MM.1S (cell line): ENCODE measurements at regions not wholly inside any gene's neighbourhood (a gene's known extent, or its start where the extent isn't known, plus 50 kb on each side); places are given as distances from the start of the nearest gene placed in this dataset.

ENCODE experiments used
- DNase-seq: peaks from one replicate; pipeline ENCODE4 v3.0.0-alpha.2; 2015
- H2AFZ ChIP-seq: fragments of 300-600 bp; sonication (generic); 2 replicates; pipeline ENCODE4 v1.6.0; 2016; ENCODE audit warnings: antibody characterized with exemption, low read length
- H3F3A ChIP-seq: fragments of 300-600 bp; sonication (generic); 2 replicates; pipeline ENCODE4 v1.6.1; 2016; ENCODE audit warnings: mild to moderate bottlenecking, antibody characterized with exemption, low read length, moderate library complexity, mixed read lengths; ENCODE audit not compliant: insufficient read depth
- H3K27ac ChIP-seq: fragments of 300-600 bp; sonication (generic); 2 replicates; pipeline ENCODE4 v1.5.1; 2016; ENCODE audit warnings: mild to moderate bottlenecking, low read length
- H3K27me3 ChIP-seq: fragments of 300-600 bp; sonication (generic); replicated peaks from 2 replicates; pipeline ENCODE4 v1.6.0; 2016; ENCODE audit warnings: low read length; ENCODE audit not compliant: insufficient read depth
- H3K36me3 ChIP-seq: fragments of 300-600 bp; sonication (generic); replicated peaks from 2 replicates; pipeline ENCODE4 v1.6.1; 2016; ENCODE audit warnings: mild to moderate bottlenecking, low read length, mixed read lengths; ENCODE audit not compliant: insufficient read depth
- H3K4me1 ChIP-seq: fragments of 300-600 bp; sonication (generic); 2 replicates; pipeline ENCODE4 v1.6.1; 2016; ENCODE audit warnings: low read length, mixed read lengths
- H3K4me2 ChIP-seq: fragments of 300-600 bp; sonication (generic); 2 replicates; pipeline ENCODE4 v1.6.0; 2016; ENCODE audit warnings: low read depth, low read length
- H3K4me3 ChIP-seq: fragments of 300-600 bp; sonication (generic); 2 replicates; pipeline ENCODE4 v1.5.1; 2016; ENCODE audit warnings: low read length, mixed read lengths
- H3K79me2 ChIP-seq: fragments of 300-600 bp; sonication (generic); 2 replicates; pipeline ENCODE4 v1.6.1; 2016; ENCODE audit warnings: mixed run types, low read length, mixed read lengths
- H3K9ac ChIP-seq: fragments of 300-600 bp; sonication (generic); 2 replicates; pipeline ENCODE4 v1.6.1; 2016; ENCODE audit warnings: low read length, mixed read lengths
- H3K9me2 ChIP-seq: fragments of 300-600 bp; sonication (generic); replicated peaks from 2 replicates; pipeline ENCODE4 v1.6.1; 2016; ENCODE audit warnings: mild to moderate bottlenecking, low read length, mixed read lengths; ENCODE audit not compliant: insufficient read depth
- H3K9me3 ChIP-seq: fragments of 300-600 bp; sonication (generic); replicated peaks from 2 replicates; pipeline ENCODE4 v1.6.1; 2016; ENCODE audit warnings: mild to moderate bottlenecking, low read length, mixed read lengths; ENCODE audit not compliant: insufficient read depth
- H4K20me1 ChIP-seq: fragments of 300-600 bp; sonication (generic); 2 replicates; pipeline ENCODE4 v1.6.1; 2016; ENCODE audit warnings: mild to moderate bottlenecking, low read length, moderate library complexity, mixed read lengths; ENCODE audit not compliant: insufficient read depth
- CTCF ChIP-seq: fragments of 300-600 bp; sonication (generic); IDR thresholded peaks from 2 replicates; pipeline ENCODE4 v1.5.1; 2016; ENCODE audit warnings: antibody characterized with exemption, low read length, mixed read lengths
- EZH2 ChIP-seq: fragments of 300-600 bp; sonication (generic); optimal IDR thresholded peaks from 2 replicates; pipeline ENCODE3; 2017; ENCODE audit warnings: low read depth, mild to moderate bottlenecking, antibody characterized with exemption, low read length, mixed read lengths
- EZH2phosphoT487 ChIP-seq: fragments of 300-600 bp; sonication (generic); IDR thresholded peaks from 2 replicates; pipeline ENCODE4 v1.6.1; 2018; ENCODE audit warnings: antibody characterized with exemption, low read length

- Histone ChIP-seq H4K20me1 (no peaks in the 10 kb centered on the region), H3K79me2 (no peaks in the 10 kb centered on the region), H3K27ac (no peak overlapping the region), H3K4me3 (no peak overlapping the region), H3F3A (no peaks in the 10 kb centered on the region), H3K9ac (no peak overlapping the region), H3K4me2 (no peak overlapping the region), H2AFZ (no peak overlapping the region), H3K36me3 (no peaks in the 10 kb centered on the region), H3K4me1 (no peaks in the 10 kb centered on the region), H3K9me2 (no peaks in the 10 kb centered on the region), H3K9me3 (no peaks in the 10 kb centered on the region), H3K27me3 (no peaks in the 10 kb centered on the region; the same call in 1 of the 2 replicates)
- no peak for DNase-seq
- no peak for TF ChIP-seq CTCF
- TF ChIP-seq EZH2: no peak
- TF ChIP-seq EZH2phosphoT487: no peak
These were observed 68.9 kb upstream of the PCSK6 start for GRCh38 chr15:101558221-101558941.

GRCh38 chr15:101556273-101556672 is 66.8 kb upstream of the PCSK6 start:
- Histone ChIP-seq H3F3A (no peaks in the 10 kb centered on the region), H3K36me3 (no peaks in the 10 kb centered on the region), H3K27me3 (peaks cover 10% of the 10 kb centered on the region), H2AFZ (no peak overlapping the region), H3K4me2 (no peak overlapping the region), H4K20me1 (no peaks in the 10 kb centered on the region), H3K4me3 (no peak overlapping the region), H3K9ac (no peak overlapping the region), H3K79me2 (no peaks in the 10 kb centered on the region), H3K27ac (no peak overlapping the region), H3K9me3 (no peaks in the 10 kb centered on the region), H3K9me2 (no peaks in the 10 kb centered on the region), H3K4me1 (no peaks in the 10 kb centered on the region)
- no peak for TF ChIP-seq EZH2phosphoT487
- no peak for TF ChIP-seq EZH2
- no peak for TF ChIP-seq CTCF
- no peak for DNase-seq

GRCh38 chr15:101554115-101554915 is 64.8 kb upstream of the PCSK6 start:
- Histone ChIP-seq H3K9me2 (no peaks in the 10 kb centered on the region), H2AFZ (no peak overlapping the region), H3F3A (no peaks in the 10 kb centered on the region), H3K79me2 (no peaks in the 10 kb centered on the region), H3K4me1 (no peaks in the 10 kb centered on the region), H3K9me3 (no peaks in the 10 kb centered on the region), H4K20me1 (no peaks in the 10 kb centered on the region), H3K36me3 (no peaks in the 10 kb centered on the region), H3K4me3 (no peak overlapping the region), H3K27me3 (peaks cover 13% of the 10 kb centered on the region), H3K27ac (no peak overlapping the region), H3K9ac (no peak overlapping the region), H3K4me2 (no peak overlapping the region)
- DNase-seq: no peak
- TF ChIP-seq EZH2phosphoT487 (no peak), CTCF (no peak), EZH2 (no peak)
